ENCODE measurements at regions not wholly inside any gene's neighbourhood (a gene's known extent, or its start where the extent isn't known, plus 50 kb on each side); places are given as distances from the start of the nearest gene placed in this dataset.
"Not testable (repeated sequence)": the region's sequence is repeated elsewhere in the genome, so short reads cannot be mapped to it uniquely, and the experiment has no call there.

DNA sequence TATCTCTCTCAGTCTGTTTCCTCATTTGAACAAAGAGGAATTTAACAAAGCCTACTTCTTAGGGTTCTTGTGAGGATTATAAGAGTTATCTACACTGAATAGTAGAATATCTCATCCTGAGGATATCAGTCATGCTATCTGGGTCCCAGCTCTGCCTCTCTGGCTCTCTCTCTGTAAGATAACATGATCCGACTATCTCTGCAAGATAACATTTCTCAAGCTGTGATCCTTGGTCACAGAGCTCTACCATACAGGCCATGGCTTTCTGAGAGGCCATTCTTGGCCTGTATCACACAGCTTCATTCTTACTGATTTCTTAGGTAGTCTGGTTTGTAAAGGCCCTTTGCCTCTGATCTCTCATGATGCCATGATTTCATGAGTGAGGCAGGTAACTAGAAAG is 71.0 kb upstream of the TRABD2B start:
- H3K9me3 ChIP-seq, result no peaks in the 10 kb centered on the region
- DNase-seq, result no peak
- intact Hi-C loops (cut with DNase I), result no loop called here
- no peaks in the 10 kb centered on the region for H3K4me1 ChIP-seq
- no peaks in the 10 kb centered on the region for H3K36me3 ChIP-seq
- H3K4me3 ChIP-seq, result no peak overlapping the region
- TF ChIP-seq CTCF (IDR thresholded peaks at IDR 0.05) (no peak), POLR2AphosphoS5 (IDR thresholded peaks at IDR 0.05) (no peak), POLR2A (IDR thresholded peaks at IDR 0.05) (no peak), EP300 (IDR thresholded peaks at IDR 0.05) (no peak)
- no peak overlapping the region for H3K27ac ChIP-seq
- peaks cover 0 to 6% (median 0%) of the 10 kb centered on the region in 3 donors for H3K27me3 ChIP-seq
- 95 to 96% methylated on average over 1 of the region's 1 CpG for WGBS, 2 donors

GRCh38 chr1:48066936-48067335 is 69.8 kb upstream of the TRABD2B start:
- intact Hi-C loops (cut with DNase I), result no loop called here
- no peak for TF ChIP-seq POLR2AphosphoS5 (IDR thresholded peaks at IDR 0.05)
- TF ChIP-seq EP300 (IDR thresholded peaks at IDR 0.05), result no peak
- no peak for TF ChIP-seq POLR2A (IDR thresholded peaks at IDR 0.05)
- TF ChIP-seq CTCF (IDR thresholded peaks at IDR 0.05), result no peak
- WGBS, 2 donors, result 73 to 87% methylated on average over 4 of the region's 4 CpGs

GRCh38 chr1:48064693-48065092 is 67.5 kb upstream of the TRABD2B start:
- not testable (repeated sequence) for H3K9me3 ChIP-seq, DNase-seq, H3K27ac ChIP-seq, H3K36me3 ChIP-seq, H3K4me1 ChIP-seq, H3K4me3 ChIP-seq, H3K27me3 ChIP-seq
- WGBS, 2 donors, result 87 to 92% methylated on average over 5 of the region's 5 CpGs
- intact Hi-C loops (cut with DNase I), result loop anchor here (5.0 kb wide), 1 partner anchor 327 kb away; no protein-coding TSS in a partner anchor

More at GRCh38 chr1:48066936-48067335, 69.8 kb upstream of the TRABD2B start:
- Histone ChIP-seq H3K27ac (no peak overlapping the region), H3K9me3 (no peaks in the 10 kb centered on the region), H3K4me3 (no peak overlapping the region), H3K4me1 (no peaks in the 10 kb centered on the region), H3K27me3 (peaks cover 0 to 6% (median 0%) of the 10 kb centered on the region in 3 donors), H3K36me3 (no peaks in the 10 kb centered on the region)
- DNase-seq, result no peak

- H3K4me3 ChIP-seq, result no peak overlapping the region
- intact Hi-C loops (cut with DNase I), result loop anchor here (5.0 kb wide), 1 partner anchor 325 kb away; no protein-coding TSS in a partner anchor
- H3K9me3 ChIP-seq, result no peaks in the 10 kb centered on the region
- H3K27ac ChIP-seq, result no peak overlapping the region
- H3K36me3 ChIP-seq, result no peaks in the 10 kb centered on the region
- WGBS, 2 donors, result 4 to 24% methylated on average over 1 of the region's 1 CpG
- DNase-seq, result no peak
- peaks cover 0 to 6% (median 0%) of the 10 kb centered on the region in 3 donors for H3K27me3 ChIP-seq
- TF ChIP-seq POLR2AphosphoS5 (IDR thresholded peaks at IDR 0.05), result no peak
- no peak for TF ChIP-seq POLR2A (IDR thresholded peaks at IDR 0.05)
- TF ChIP-seq CTCF (IDR thresholded peaks at IDR 0.05), result no peak
- TF ChIP-seq EP300 (IDR thresholded peaks at IDR 0.05), result no peak
- H3K4me1 ChIP-seq, result no peaks in the 10 kb centered on the region
Measured at GRCh38 chr1:48062353-48062752, 65.2 kb upstream of the TRABD2B start.

DNA sequence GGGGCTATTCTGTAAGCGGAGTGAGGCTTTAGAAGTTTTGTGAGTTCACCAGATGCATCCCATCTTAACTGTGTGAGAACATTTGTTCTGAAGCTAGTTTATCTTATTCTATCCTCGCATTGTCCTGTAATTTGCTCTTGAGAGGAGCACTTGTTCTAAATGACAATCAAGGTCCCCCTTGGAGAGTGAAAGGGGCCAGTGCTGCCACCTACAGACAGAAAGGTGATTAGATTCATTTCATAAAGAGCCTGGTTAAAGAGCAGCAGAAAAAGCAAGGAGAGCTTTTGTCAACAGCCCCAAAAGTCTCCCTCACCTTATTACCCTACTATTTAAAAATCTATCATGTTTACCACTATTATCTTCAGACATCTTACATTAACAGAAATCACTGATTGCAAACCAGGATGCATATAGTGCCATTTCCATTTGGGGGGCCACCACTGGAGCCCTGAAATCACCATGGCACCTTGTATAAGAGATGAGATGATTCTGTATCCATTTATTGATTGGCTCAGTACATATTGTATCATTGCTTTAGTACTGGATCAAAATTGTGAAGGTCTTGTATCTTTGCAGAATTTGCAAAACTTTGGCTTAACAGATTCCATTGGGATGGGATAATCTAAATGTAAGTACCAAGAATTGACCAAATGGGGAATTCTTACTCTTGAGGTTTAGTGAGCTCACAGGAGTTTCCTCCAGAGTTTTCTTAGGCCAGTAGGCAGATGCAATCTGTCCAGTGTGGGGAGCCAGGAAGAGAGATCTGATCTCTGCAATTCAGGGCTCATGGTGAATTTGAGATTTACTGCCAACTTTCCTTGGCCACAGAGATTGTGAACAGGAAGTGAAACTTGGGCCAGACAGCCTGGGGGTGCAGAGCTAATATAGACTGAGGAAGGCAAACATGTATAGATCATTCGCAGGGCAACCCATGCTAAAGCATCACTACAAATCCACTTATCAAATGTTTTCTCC is 64.3 kb upstream of the TRABD2B start:
- Histone ChIP-seq H3K4me3 (no peak overlapping the region), H3K27me3 (peaks cover 0 to 4% (median 0%) of the 10 kb centered on the region in 3 donors), H3K4me1 (no peaks in the 10 kb centered on the region), H3K27ac (no peak overlapping the region), H3K9me3 (no peaks in the 10 kb centered on the region), H3K36me3 (no peaks in the 10 kb centered on the region)
- TF ChIP-seq EP300 (IDR thresholded peaks at IDR 0.05) (no peak), CTCF (IDR thresholded peaks at IDR 0.05) (peak in 3 of 4 experiments; percentile 14 to 55 (median 38))
- no peak for DNase-seq
- intact Hi-C loops (cut with DNase I), result loop anchor here (2.0 to 5.0 kb wide), 2 partner anchors 63 to 324 kb away; no protein-coding TSS in a partner anchor
- 49 to 52% methylated on average over 3 of the region's 3 CpGs for WGBS, 2 donors
